Stimulated activated naive CD8-positive, alpha-beta T cell treated with anti-CD3 and anti-CD28 coated beads, Interleukin-15, Interleukin-2, amounts not matched to agents 100 ng/mL and 50 ng/mL, for 24 hours (primary cell): ENCODE measurements at regions not wholly inside any gene's neighbourhood (a gene's known extent, or its start where the extent isn't known, plus 50 kb on each side); places are given as distances from the start of the nearest gene placed in this dataset.
"Not testable (repeated sequence)": the region's sequence is repeated elsewhere in the genome, so short reads cannot be mapped to it uniquely, and the experiment has no call there.

Experiments
- H3K27ac Mint-ChIP-seq: one replicate; pipeline ENCODE4 v1.8.0; 2021; ENCODE audit warnings: mild to moderate bottlenecking, mixed read lengths
- H3K27me3 Mint-ChIP-seq: one replicate; pipeline ENCODE4 v1.8.0; 2021; ENCODE audit warnings: mixed read lengths
- H3K36me3 Mint-ChIP-seq: one replicate; pipeline ENCODE4 v1.8.0; 2021; ENCODE audit warnings: low read depth, mixed read lengths
- H3K4me1 Mint-ChIP-seq: one replicate; pipeline ENCODE4 v1.8.0; 2021; ENCODE audit warnings: low read depth, mixed read lengths
- H3K4me3 Mint-ChIP-seq: one replicate; pipeline ENCODE4 v1.8.0; 2021; ENCODE audit warnings: mild to moderate bottlenecking, mixed read lengths
- H3K9me3 Mint-ChIP-seq: one replicate; pipeline ENCODE4 v1.8.0; 2021; ENCODE audit warnings: mixed read lengths

DNA sequence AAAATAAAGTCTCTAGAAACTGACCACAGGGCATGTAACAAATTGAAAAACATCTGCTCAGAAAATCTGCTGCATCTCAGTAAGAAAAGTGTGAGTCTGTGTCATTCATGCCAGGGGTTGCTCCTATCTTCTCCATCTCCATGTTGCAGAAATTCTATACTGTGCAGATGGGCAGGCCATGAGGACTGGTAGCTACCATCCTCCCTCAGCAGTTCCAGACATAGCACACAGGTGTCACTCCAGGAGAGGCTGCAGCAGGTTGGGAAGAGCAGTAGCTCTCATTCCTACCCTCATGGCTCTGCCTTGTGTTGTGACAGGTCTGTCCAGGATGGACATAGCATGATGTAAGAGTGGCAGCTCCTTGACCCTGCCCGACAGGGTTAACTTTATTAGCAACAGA lies 173.4 kb downstream of the NDUFS4 start:
- no peak overlapping the region for H3K4me3 Mint-ChIP-seq
- H3K27me3 Mint-ChIP-seq, result peaks cover 4% of the 10 kb centered on the region
- H3K4me1 Mint-ChIP-seq, result peaks cover 5% of the 10 kb centered on the region
- H3K9me3 Mint-ChIP-seq, result peaks cover 10% of the 10 kb centered on the region
- no peak overlapping the region for H3K27ac Mint-ChIP-seq
- H3K36me3 Mint-ChIP-seq, result no peaks in the 10 kb centered on the region

DNA sequence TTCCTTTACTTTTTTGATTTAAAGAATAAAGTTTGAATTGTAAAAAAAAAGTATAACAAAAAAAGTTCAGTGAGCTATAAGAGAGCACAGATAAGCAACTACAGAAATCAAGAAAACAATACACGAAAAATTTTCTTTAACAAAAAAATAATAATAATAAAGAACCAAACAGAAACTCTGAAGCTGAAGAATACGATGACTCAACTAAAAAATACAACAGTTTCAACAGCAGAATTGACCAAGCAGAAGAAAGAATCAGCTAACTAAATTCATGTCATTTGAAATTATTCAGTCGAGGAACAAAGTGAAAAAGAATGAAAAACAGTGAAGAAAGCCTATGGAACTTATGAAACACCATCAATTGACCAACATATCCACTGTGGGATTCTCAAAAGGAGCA lies 177.7 kb downstream of the NDUFS4 start:
- Mint-ChIP-seq H3K27ac (no peak overlapping the region), H3K9me3 (no peaks in the 10 kb centered on the region), H3K4me1 (no peaks in the 10 kb centered on the region), H3K36me3 (no peaks in the 10 kb centered on the region), H3K27me3 (peaks cover 3% of the 10 kb centered on the region), H3K4me3 (no peak overlapping the region)

DNA sequence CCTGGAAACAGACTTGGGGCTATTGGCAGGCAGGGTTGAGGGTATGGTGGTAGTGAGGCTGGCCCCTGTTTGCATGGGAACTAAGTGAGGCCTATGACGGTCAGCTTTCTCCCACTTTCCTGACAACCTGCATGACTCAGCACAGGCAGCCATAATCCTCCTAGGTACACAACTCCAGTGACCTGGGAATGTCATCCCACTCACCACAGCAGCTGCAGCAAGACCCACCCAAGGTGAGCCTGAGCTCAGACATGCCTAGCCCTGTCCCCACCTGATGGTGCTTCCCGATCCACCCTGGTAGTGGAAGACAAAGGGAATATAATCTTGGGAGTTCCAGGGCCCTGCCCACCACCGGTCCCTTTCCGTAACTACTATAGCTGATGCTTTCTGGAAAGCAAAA lies 178.7 kb downstream of the NDUFS4 start:
- no peak overlapping the region for H3K27ac Mint-ChIP-seq

DNA sequence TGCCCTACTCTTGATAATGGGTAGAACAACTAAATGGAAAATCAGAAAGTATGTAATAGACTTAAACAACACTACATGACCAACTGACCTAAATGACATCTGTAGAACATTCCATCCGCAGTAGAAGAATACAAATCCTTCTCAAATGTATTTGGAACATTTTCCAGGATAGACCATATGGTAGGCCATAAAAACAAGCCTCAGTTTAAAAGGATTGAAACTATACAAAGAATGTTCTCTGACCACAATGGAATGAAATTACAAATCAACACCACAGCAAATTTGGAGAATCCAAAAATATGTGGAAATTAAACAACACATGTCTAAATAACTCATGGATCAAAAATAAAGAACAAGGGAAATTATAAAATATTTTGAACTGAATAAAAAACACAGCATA lies 189.2 kb downstream of the NDUFS4 start:
- Mint-ChIP-seq H3K27ac (no peak overlapping the region), H3K4me3 (no peak overlapping the region), H3K27me3 (peaks cover 6% of the 10 kb centered on the region), H3K4me1 (no peaks in the 10 kb centered on the region), H3K36me3 (peaks cover 7% of the 10 kb centered on the region), H3K9me3 (peaks cover 34% of the 10 kb centered on the region)

More for the DNA sequence above, 178.7 kb downstream of the NDUFS4 start:
- H3K9me3 Mint-ChIP-seq, result no peaks in the 10 kb centered on the region
- peaks cover 3% of the 10 kb centered on the region for H3K27me3 Mint-ChIP-seq
- no peaks in the 10 kb centered on the region for H3K36me3 Mint-ChIP-seq
- no peak overlapping the region for H3K4me3 Mint-ChIP-seq
- no peaks in the 10 kb centered on the region for H3K4me1 Mint-ChIP-seq

DNA sequence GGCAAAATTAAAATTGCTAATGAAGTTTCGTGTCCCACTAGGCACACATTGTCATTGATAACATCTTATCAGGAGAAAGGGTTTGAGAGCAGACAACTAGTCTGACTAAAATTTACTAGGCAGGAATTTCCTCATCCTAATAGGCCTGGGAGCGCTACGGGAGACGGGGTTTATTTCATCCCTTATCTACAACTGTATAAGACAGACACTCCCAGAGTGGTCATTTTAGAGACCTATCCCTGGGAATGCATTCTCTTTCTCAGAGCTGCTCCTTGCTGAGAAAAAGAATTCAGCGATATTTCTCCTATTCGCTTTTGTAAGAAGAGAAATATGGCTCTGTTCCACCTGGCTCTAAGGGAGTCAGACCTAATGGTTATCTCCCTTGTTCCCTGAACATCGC lies 191.8 kb downstream of the NDUFS4 start:
- H3K36me3 Mint-ChIP-seq, H3K27ac Mint-ChIP-seq, H3K4me1 Mint-ChIP-seq, H3K4me3 Mint-ChIP-seq, H3K27me3 Mint-ChIP-seq: not testable (repeated sequence)
- H3K9me3 Mint-ChIP-seq, result peaks cover 35% of the 10 kb centered on the region

DNA sequence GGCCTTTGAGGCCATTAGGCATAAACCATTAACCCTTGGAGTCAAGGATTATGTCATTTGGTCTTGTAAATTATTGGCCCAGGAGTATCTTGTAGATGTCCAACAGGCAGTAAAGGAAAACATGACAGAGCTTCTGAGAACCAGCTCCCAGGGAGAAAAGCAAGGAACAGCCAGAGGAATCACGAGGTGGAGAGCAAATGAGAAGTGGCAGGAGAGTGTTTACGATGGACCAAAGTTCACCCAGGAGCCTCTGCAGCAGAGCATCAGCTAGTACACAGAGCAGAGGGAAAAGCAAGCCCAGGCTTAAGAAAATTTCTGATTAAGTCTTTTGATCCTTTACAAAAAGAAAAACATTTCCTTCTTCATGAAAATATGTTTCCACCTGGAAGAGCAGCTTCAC lies 206.2 kb downstream of the NDUFS4 start:
- Mint-ChIP-seq H3K27ac (no peak overlapping the region), H3K4me1 (no peaks in the 10 kb centered on the region)

DNA sequence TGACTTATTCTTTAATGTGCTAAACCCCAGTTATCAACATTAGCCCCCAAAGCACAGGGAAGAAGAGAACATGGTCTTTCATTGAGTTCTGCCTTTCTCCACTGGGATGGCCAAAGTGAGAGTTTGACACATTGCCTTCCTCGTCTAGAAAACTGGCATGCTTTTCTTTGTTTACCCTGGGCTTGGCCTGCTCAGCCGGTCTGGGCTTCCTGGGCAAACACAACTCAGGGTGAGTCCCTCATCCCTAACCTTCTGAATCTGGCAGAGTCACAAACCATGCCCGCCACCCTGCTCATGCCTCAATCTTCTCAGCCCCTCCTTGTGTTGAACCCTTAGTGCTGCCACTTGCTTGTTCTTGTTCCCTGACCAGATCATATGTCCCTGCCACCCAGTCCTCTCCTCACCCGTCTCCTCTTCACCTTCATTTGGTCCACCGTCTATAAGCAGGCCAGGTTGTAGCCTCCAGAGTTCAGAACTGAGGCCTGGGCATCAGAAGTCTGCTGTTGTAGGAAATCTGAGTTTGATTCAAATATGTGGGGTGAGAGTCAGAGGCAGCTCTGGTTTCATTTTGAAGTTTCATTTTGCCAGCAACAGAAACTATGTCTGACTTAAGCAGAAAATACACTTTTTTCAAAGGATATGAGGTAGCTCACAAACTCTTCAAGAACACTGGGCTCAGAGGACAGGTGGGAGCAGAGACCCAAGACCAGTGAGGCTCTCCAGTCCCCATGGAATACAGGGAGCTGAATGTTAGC lies 217.6 kb downstream of the NDUFS4 start:
- Mint-ChIP-seq H3K36me3 (no peaks in the 10 kb centered on the region), H3K9me3 (no peaks in the 10 kb centered on the region), H3K4me1 (no peaks in the 10 kb centered on the region), H3K27me3 (no peaks in the 10 kb centered on the region), H3K4me3 (no peak overlapping the region), H3K27ac (peak overlapping the region; percentile 32)

More for the DNA sequence above, 206.2 kb downstream of the NDUFS4 start:
- H3K27me3 Mint-ChIP-seq, result no peaks in the 10 kb centered on the region
- H3K9me3 Mint-ChIP-seq, result peaks cover 12% of the 10 kb centered on the region
- H3K4me3 Mint-ChIP-seq, result no peak overlapping the region
- no peaks in the 10 kb centered on the region for H3K36me3 Mint-ChIP-seq

DNA sequence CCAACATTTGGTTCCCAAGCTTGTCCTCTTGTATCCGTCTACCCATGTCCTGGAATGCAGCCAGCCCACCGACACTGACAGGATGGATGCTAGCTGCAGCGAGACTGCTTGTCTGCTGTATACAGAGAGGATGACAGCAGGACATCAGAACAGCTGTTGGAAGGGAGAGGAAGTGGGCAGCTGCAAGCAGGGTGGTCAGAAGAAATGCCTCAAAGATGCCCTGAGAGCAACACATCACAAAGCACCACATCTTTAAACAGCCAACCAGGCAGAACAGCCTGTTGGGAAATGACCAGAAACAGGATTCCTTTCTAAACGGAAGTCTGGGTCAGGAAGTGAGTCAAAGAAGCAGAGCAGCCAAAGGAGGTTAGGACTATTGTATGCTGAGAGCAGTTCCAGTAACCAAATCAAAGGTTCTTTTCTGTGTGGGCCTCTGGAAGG lies 219.1 kb downstream of the NDUFS4 start:
- no peak overlapping the region for H3K27ac Mint-ChIP-seq
- H3K27me3 Mint-ChIP-seq, result peaks cover 4% of the 10 kb centered on the region

DNA sequence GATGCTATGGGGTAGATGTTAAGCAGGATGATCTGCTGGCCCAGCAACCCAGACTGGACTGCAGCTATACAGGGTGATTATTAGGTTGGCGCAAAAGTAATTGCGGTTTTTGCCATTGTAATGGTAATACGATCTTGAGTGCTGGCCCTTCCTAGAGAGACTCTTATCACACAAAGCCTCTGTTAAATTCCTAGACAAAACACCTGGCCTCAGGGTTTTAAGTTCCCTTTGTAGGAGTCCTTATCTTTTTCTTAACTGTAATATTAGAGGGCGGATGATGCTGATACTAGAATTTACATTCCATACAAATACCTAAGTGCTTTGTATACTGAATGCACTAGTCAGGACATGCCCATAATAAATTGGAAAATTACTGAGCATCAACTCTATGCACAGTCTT lies 222.2 kb downstream of the NDUFS4 start:
- no peaks in the 10 kb centered on the region for H3K36me3 Mint-ChIP-seq

More for the DNA sequence above, 219.1 kb downstream of the NDUFS4 start:
- H3K9me3 Mint-ChIP-seq, result no peaks in the 10 kb centered on the region
- no peaks in the 10 kb centered on the region for H3K36me3 Mint-ChIP-seq
- no peaks in the 10 kb centered on the region for H3K4me1 Mint-ChIP-seq
- no peak overlapping the region for H3K4me3 Mint-ChIP-seq

DNA sequence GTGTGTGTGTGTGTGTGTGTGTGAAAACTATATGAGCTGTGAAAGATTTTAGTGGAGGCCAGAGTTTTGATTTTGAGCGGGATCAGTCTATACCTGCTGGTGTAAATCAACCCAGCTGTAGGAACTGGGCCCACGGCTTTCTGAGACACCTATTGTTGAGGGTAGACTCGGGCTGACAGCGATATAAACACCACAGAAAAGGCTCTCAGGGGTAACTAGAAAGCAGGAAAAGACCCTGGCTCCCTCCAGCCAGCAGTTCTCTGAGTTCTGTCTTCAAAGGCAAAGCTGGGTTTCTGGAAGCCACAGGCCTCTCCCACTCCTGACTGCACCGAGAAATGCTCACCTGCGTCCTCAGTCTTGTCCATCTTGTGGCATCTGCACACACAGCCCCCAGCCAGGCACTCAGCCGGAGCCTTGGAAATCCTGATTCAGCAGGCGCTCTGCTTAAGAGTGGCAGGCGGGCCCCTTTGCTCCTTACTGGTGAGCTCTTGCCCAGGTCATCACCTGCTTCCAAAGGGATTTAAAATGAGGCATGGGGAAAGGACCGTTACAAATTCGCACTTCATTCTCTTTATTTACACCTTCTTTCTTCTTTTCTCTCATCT lies 223.3 kb downstream of the NDUFS4 start:
- H3K36me3 Mint-ChIP-seq, result no peaks in the 10 kb centered on the region
- H3K4me3 Mint-ChIP-seq, result no peak overlapping the region
- no peak overlapping the region for H3K27ac Mint-ChIP-seq
- peaks cover 9% of the 10 kb centered on the region for H3K27me3 Mint-ChIP-seq
- no peaks in the 10 kb centered on the region for H3K4me1 Mint-ChIP-seq
- peaks cover 8% of the 10 kb centered on the region for H3K9me3 Mint-ChIP-seq

More for the DNA sequence above, 222.2 kb downstream of the NDUFS4 start:
- H3K4me1 Mint-ChIP-seq, result no peaks in the 10 kb centered on the region
- no peak overlapping the region for H3K27ac Mint-ChIP-seq
- H3K4me3 Mint-ChIP-seq, result no peak overlapping the region
- peaks cover 9% of the 10 kb centered on the region for H3K27me3 Mint-ChIP-seq
- H3K9me3 Mint-ChIP-seq, result peaks cover 3% of the 10 kb centered on the region

DNA sequence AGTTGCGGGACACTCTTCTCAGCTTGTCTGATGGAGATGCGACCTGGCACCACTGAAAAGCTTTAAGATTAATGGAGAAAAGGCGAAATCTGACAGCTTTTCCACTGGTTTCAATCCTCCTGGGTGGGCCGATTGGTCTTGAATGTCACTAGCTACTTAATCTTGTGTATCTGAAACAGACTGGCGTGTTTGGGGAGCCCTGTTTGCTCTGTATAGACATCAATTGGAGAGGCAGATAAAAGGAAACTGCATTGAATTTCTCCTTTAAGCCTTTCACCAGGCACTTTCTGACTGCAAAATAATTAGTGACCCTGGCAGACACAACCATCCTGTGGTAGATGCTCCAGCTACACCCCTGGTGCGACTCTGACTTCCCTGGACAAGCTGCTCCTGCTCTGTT lies 224.2 kb downstream of the NDUFS4 start:
- no peak overlapping the region for H3K27ac Mint-ChIP-seq

DNA sequence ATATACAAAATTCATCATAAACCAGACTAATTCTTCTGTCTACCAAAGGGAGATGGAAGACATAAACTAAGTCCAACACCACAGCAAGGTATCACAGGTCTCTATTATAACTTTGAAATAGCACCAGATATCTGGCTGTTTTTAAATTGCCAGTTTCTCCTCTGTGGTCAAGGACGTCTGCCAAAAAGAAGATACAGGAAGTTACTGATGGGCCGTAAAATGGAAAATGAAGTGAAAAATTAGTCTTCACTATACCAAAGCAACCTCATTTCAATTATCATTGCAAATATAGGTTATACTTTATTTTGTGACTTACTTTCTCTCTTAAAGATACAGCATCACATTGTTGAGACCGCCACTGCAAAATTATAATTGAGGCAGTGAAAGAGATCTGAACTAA lies 225.5 kb downstream of the NDUFS4 start:
- Mint-ChIP-seq H3K4me1 (no peaks in the 10 kb centered on the region), H3K27ac (no peak overlapping the region), H3K36me3 (no peaks in the 10 kb centered on the region), H3K9me3 (peaks cover 8% of the 10 kb centered on the region), H3K4me3 (no peak overlapping the region), H3K27me3 (peaks cover 9% of the 10 kb centered on the region)

More for the DNA sequence above, 224.2 kb downstream of the NDUFS4 start:
- Mint-ChIP-seq H3K4me3 (no peak overlapping the region), H3K9me3 (peaks cover 8% of the 10 kb centered on the region), H3K27me3 (peaks cover 9% of the 10 kb centered on the region), H3K36me3 (no peaks in the 10 kb centered on the region), H3K4me1 (no peaks in the 10 kb centered on the region)

DNA sequence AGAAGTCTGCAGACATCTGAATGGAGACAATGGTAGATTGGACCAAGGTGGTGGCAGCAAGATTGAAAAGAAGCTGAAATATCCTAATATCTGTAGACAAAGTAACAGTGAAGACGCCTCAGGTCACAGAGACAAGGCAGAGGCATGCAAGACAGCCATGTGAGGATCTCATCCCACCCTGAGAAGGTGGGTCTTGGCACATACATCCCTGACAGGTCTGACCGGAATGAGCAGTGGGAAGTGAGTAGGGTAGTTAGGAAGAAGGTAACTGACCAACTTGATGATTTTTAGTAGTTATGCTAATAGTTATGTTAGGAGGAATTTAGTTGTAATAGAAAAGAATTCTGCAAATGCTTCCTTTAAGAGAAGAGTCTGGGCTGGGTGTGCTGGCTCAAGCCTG lies 229.6 kb downstream of the NDUFS4 start:
- Mint-ChIP-seq H3K4me3 (no peak overlapping the region), H3K36me3 (no peaks in the 10 kb centered on the region), H3K4me1 (no peaks in the 10 kb centered on the region), H3K27ac (no peak overlapping the region), H3K27me3 (peaks cover 5% of the 10 kb centered on the region), H3K9me3 (peaks cover 12% of the 10 kb centered on the region)

DNA sequence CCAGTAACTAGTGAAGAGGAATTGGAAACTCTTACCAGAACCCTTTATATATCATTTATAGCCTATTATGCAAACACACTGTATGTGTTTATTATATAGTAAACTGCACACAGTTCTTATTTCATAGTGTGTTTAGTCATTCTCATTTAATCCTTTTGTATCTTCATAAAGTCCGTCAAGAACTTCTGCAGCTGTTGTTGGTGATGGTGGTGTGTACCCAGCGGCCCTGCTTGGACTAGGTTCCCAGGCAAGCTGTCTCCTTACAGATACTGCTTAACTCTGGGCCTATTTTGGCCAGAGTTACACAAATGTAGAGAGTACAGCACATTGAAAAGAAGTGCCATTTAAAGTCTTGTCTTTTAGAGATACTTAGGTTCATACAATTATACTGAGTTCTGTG lies 231.9 kb downstream of the NDUFS4 start:
- Mint-ChIP-seq H3K4me1 (no peaks in the 10 kb centered on the region), H3K9me3 (peaks cover 10% of the 10 kb centered on the region), H3K27ac (no peak overlapping the region), H3K4me3 (no peak overlapping the region), H3K36me3 (no peaks in the 10 kb centered on the region), H3K27me3 (no peaks in the 10 kb centered on the region)

DNA sequence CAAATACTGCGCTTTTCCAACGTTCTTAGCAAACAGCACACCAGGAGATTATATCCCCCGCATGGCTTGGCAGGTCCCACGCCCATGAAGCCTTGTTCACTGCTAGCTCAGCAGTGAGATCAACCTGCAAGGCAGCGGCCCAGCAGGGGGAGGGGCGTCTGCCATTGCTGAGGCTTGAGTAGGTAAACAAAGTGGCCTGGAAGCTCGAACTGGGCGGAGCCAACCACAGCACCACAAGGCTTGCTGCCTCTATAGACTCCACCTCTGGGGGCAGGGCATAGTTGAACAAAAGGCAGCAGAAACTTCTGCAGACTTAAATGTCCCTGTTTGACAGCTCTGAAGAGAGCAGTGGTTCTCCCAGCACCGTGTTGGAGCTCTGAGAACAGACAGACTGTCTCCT lies 239.2 kb downstream of the NDUFS4 start:
- H3K4me1 Mint-ChIP-seq, H3K27me3 Mint-ChIP-seq, H3K9me3 Mint-ChIP-seq, H3K36me3 Mint-ChIP-seq, H3K27ac Mint-ChIP-seq, H3K4me3 Mint-ChIP-seq: not testable (repeated sequence)

DNA sequence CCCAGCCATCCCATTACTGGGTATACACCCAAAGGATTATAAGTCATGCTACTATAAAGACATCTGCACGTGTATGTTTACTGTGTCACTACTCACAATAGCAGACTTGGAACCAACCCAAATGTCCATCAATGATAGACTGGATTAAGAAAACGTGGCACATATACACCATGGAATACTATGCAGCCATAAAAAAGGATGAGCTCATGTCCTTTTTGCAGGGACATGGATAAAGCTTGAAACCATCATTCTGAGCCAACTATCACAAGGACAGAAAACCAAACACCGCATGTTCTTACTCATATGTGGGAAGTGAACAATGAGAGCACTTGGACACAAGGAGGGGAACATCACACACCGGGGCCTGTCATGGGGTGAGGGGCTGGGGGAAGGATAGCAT lies 248.0 kb downstream of the NDUFS4 start:
- not testable (repeated sequence) for H3K27me3 Mint-ChIP-seq, H3K27ac Mint-ChIP-seq, H3K9me3 Mint-ChIP-seq, H3K4me3 Mint-ChIP-seq, H3K36me3 Mint-ChIP-seq, H3K4me1 Mint-ChIP-seq
